ENCODE measurements at regions not wholly inside any gene's neighbourhood (a gene's known extent, or its start where the extent isn't known, plus 50 kb on each side); places are given as distances from the start of the nearest gene placed in this dataset.
"Not testable (repeated sequence)": the region's sequence is repeated elsewhere in the genome, so short reads cannot be mapped to it uniquely, and the experiment has no call there.

DNA sequence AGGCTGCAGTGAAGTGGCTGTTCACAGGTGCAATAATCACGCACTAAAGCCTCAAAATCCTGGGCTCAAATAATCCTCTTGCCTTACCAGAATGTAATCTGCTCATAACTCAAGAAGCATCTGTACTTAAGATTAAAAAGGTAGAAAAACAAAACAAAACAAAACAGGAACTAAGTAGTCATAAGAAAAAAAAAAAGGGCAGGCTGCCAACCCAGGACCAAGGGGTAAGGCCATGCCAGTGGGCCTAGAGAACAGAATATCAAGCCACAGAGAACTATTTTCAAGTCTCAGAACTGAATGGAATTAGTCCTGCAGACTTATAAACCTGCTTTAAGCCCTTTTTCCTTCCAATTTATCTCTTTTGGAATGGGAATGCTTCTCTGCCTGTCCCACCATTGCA is 64.8 kb upstream of the TBC1D3K start:
- no peak for DNase-seq (ENCODE audit: low read depth)

DNA sequence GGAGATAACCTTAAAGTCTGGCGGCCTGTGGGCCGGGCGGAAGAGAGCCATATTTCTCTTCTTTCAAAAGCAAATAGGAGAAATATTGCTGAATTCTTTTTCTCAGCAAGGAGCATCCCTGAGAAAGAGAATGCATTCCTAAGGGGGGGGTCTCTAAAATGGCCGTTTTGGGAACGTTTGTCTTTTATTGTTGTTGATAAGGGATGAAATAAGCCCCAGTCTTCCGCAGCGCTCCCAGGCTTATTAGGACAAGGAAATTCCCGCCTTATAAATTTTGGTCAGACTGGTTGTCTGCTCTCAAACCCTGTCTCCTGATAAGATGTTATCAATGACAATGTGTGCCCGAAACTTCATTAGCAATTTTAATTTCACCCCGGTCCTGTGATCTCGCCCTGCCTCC is 65.8 kb upstream of the TBC1D3K start:
- DNase-seq (ENCODE audit: low read depth): not testable (repeated sequence)

DNA sequence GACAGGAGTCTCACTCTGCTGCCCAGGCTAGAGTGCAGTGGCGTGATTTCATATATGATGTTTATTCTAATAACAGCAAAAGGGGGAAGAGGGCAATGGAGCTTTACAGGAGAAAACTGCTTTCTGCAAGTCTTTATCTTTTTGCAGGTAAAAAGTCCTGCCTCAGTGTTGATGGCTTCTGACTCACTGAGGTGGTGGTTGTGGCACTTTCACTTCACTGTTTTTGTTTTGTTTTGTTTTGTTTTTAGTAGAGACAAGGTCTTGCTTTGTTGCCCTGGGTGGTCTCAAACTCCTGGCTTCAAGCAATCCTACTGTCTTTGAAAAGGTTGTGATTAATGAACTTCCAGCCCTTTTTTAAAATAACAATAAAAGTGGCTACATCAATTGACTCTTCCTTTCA is 68.0 kb upstream of the TBC1D3K start:
- no peak for DNase-seq (ENCODE audit: low read depth)

DNA sequence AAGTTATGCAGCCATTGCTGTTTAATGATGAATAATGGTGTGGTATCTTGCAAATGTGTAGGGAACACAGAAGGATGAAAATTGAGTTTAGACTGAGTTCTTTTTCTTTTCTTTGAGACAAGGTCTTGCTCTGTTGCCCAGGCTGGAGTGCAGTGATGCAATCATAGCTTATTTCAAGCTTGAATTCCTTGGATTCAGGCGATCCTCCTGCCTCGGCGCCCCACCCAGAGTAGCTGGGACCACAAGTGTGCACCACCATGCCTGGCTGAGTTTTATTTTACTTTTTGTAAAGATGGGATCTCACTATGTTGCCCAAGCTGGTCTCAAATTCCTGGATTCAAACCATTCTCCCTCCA is 74.6 kb upstream of the TBC1D3K start:
- no peak for DNase-seq (ENCODE audit: low read depth)

DNA sequence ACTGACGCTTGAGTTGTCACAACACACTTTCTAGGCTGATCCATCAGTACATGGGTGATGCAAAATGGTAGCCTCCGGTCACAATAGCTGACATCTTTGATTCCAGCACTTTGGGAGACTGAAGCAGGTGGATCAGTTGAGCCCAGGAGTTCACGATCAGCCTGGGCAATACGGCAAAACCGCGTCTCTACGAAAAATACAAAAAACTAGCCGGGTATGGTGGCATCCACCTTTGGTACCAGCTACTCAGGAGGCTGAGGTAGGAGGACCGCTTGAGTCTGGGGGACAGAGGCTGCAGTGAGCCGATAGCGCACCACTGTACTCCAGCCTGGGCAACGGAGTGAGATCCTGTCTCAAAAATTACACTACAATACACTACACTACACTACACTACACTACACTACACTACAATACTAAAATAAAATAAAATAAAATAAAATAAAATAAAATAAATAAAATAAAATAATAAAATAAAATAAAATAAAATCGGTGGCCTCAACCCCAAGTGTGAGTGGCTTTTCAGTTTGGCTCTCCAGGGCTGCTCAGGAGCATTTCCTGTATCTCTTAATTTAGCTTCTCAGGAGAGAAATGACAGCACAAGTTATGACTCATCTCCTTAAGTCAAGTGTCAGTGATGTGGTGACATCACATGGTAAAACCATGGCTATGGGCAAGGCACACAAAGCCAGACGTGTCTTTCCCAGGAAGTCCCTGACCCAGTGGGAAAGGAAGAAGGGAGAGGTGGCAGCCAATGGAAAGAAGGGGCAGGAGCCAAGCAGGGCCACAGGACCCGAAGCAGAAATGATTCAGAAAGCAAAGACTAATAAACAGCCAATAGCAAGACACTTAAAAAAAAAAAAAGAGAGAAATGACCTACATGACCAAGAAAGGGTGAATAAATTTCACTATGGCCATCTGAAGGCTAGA is 75.3 kb upstream of the TBC1D3K start:
- no peak for DNase-seq (ENCODE audit: low read depth)

DNA sequence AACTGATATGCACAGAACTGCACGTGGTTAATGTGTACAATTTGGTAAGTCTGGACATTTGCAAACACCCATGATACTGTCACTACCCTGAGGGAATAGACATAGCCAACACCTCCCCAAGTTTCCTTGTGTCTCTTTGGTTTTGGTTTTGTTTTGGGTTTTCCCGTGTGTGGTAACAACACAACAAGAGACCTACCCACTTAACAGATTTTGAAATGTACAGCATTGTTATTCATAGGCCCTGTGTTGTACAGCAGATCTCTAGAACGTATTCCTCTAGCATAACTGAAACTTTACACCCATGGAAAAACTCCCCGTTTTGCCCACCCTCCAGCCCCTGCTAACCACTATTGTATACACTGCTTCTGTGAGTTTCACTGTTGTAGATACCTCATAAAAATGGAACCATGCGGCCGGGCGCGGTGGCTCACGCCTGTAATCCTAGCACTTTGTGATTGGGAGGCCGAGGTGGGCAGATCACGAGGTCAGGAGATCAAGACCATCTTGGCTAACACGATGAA is 76.3 kb upstream of the TBC1D3K start:
- no peak for DNase-seq (ENCODE audit: low read depth)

DNA sequence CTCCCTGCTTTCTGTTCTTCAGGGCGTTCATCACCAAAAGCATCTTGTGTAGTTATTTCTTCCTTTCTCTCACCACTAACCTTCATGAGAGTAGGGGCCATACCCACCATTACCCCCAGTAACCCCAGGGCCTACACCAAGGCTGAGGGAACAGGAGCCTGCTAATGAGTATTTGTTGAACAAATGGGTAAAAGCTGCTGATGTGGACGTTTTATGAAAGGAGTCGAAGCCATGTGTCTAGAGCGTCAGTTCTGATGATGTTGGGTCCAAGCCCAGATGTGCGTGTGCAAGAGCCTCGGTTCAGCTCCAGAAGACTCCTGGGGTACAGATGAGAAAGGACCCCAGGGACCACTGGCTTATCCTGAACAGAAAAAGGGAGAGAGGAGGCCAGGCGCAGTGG is 77.1 kb upstream of the TBC1D3K start:
- DNase-seq (ENCODE audit: low read depth): no peak

DNA sequence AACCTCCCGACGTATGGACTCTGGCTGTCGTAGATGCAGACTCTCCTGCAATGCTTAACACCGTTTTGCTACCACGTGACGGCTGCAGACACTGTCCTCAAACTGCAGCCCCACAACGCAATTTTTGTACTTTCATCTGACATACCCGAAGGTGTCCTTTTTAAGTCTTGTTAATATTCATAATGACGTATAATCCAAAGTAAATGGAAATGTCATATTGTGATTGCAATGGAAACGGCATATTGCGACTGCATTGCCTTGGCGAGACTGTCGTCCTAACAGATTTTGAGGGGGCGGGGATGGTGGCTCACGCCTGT is 79.3 kb upstream of the TBC1D3K start:
- DNase-seq (ENCODE audit: low read depth): no peak

DNA sequence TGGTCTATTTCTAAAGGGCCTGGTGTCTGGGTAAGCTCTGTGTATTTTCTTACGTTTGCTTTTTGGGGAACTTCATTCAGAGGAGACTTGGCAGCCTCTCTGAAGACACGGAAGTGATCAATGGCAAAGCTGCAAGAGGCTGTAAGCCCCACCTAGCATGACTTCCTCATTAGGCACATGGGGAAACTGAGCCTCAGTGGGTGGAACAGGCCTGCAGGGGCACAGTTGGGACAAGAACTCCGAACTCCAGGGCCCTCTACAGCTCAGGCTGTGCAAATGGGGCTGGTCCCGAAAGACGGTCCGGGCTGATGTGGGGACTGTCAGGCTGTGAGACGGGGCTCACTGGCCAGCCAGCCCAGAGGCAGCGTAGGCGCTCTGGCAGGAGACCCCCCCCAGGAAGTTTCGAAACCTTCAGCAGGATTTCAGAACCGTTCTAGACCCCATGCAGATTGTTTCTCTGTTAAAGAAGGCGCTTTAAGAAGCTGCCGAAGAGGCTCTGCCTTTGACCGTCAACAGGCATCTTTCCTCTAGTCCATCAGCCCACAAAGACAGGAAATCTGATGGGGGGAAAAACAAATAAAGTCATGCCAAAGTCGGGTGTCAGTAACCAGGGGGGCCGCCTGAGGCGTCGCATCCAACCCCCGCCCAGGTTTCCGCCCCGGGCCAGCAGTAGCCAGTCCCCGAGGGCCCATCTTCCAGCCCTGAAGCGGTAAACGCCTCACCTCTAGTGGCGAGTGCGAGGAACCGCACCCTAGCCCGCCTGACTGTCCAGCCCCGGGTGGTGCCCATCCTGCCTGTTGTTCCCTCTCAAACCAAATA is 79.8 kb upstream of the TBC1D3K start:
- peak; percentile 30 for DNase-seq (ENCODE audit: low read depth)

DNA sequence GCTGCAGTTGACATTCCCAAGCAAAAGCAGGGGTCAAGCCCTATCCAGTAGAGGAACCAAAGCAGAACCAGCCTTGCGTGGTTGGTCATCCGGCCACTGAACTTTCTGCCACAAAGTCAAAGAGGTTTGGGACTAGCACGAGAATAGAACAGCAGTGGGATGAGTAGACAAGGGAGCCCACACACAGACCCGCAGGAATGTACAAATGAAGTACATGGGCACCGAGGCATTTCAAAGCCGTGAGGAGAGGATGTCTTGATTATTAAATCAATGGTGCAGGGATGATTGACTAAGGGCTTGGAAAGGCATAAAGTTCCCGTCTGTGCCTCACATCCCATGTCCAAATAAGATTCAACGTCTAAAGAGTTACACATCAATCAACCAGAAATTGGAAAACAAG is 81.8 kb upstream of the TBC1D3K start:
- no peak for DNase-seq (ENCODE audit: low read depth)

DNA sequence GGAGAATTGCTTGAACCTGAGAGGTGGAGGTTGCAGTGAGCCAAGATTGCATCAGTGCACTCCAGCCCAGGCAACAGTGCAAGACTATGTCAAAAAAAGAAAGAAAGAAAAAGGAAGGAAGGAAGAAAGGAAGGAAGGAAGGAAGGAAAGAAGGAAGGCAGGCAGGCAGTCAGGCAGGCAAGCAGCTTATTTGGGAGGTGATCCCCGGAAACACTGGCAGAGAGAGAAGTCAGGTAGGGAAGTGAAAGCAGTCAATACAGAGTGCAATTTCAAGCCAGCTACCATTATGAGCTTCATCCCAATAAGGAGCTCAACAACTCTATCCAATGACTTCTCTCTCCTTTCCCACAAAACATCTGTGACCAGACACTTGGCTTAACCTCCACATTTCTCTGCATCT is 83.0 kb upstream of the TBC1D3K start:
- DNase-seq (ENCODE audit: low read depth): no peak

DNA sequence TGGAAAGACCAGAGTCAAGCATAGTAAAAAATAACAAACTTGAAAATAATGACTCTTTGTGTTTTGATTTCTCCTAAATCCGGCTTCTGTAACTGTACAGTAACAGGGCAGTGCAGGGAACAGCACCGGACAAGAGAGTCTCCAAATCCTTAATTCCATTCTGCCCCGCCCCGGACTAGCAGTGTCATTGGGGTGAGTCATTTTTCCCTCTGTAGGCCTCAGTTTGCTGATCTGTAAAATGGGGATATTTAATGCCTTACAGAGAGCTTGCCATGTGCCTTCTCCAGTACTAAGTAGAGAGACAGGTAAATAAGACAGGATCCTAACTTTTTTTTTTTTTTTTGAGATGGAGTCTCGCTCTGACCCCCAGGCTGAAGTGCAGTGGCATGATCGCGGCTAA is 83.6 kb upstream of the TBC1D3K start:
- no peak for DNase-seq (ENCODE audit: low read depth)

DNA sequence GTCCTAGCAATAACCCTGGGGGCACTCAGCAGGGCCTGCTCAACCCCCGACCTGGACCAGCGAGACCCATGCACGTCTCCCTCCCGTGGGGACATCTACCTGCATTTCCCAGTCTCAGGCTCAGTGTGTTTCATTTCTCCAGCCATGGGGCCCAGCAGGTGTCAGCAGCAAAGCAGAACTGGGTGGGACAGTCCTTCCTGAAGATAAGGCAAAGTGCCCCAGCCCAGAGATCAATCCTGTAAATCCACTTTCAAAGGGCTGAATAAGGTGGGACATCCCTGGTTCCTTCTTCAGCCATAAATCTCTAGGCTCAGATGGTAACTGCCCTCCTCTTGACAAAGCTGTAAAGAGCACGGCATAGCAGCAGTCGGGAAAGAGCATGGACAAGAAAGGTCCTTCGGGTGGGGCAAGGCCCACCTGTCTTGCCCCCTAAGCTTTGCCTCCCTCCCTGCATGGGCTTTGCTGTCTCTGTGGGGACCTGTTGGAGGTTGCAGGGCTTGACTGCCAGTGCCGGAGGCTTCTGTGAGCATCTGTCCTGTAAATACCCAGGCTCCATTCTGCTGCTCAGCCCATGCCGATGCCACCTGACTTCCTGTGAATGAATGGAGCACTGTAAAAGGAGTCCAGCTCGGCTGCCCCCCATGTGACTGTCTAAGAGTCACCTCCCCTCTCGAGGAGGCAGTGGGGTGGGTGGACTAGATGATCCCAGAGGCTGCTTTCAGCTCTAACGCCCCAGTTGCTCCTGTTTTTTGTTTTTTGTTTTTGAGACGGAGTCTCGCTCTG is 84.8 kb upstream of the TBC1D3K start:
- DNase-seq (ENCODE audit: low read depth): no peak

DNA sequence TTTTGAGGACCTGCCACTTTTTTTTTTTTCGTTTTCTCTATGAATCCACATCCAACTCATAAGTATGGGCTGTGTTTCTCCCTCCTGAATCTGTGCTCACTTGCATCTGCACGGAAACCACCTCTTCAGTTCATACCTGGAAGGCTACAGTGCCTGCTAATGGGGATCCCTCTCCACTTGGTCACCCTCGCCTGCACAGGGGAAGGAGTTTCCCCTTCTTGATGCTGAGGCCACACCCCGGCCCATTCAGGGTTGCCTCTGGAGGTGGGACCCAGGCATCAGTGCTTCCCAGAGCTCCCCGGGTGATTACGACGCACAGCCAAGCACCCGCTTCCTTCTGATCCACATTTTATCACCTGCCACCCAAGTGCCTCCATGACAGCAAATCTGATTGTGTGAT is 85.9 kb upstream of the TBC1D3K start:
- no peak for DNase-seq (ENCODE audit: low read depth)

DNA sequence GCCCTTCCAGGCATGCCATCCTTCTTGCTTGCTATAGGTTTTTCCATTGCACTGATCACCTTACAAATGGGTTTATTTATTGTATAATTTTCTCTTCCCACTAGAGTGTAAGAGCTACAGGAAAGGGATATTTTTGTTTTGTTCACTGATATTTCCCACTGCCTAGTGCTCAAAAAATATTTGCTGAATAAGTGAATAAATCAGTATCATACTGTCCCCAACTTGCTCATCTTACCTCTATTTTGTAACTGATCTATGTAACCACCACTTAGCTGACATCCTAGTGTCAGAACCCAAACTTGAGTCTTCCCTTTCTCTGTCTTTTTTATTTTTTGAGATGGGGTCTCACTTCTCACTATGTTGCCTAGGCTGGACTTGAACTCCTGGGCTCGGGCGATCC is 87.6 kb upstream of the TBC1D3K start:
- DNase-seq (ENCODE audit: low read depth): no peak

DNA sequence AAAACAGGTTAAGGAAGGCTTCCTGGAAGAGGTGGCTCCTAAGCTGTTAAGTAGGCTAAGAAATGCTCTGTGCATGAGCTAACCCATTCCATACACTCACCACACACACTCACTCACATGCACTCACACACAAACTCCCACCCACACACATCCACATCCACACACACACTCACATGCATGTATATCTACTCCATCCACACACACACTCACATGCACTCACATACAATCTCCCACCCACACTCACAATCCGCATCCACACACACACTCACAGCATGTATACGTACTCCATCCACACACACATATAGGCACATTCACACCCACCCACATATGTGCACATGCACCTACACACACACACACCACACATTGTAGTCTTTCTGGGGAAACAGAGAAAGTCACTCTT is 89.3 kb upstream of the HNF1B start:
- no peak for DNase-seq (ENCODE audit: low read depth)

DNA sequence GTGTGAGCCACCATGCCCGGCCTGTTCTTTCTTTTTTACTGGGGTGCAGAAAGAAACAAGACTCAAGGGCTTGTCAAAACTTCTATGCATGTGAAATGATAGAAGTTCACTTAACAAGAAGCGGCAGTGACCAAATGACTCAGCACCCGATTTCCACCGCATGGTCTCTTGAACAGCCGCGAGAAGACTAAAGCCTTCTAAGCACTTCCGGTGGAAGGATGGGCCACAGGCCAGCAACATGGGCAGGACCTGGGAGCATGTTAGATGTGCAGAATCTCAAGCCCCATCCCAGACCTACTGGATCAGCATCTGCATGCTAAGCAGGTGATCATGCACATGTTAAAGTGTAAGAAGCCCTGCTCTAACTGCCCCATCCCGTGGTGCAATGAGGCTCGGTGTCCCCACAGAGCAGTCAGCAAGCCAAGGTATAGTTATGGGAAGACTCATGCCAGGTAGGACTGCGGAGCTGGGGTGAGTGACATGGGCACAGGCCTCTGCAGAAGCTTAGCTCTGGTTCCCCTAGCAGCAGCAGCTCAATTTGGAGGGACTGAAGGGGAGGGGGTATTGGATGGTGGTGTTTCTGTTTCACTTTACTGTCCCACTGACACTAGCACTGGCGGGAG is 88.5 kb upstream of the HNF1B start:
- no peak for DNase-seq (ENCODE audit: low read depth)

DNA sequence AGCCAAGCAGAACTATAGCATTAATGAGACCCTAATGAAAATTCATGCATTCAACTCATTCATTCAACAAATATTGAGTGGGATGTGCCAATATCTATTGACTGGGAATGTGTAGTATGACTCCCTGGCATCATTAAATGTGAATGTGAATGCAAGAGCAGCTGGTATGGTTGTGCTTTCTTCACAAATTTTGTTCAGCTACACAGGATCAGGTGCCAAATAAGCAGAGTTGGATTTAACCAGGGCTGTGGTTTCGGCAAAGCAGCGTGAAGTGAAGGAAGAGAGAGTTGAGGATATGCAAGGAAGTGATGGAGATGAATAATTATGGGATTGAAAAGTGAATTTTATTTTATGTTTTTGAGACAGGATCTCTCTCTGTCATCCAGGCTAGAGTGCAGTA is 87.1 kb upstream of the HNF1B start:
- DNase-seq (ENCODE audit: low read depth): no peak

DNA sequence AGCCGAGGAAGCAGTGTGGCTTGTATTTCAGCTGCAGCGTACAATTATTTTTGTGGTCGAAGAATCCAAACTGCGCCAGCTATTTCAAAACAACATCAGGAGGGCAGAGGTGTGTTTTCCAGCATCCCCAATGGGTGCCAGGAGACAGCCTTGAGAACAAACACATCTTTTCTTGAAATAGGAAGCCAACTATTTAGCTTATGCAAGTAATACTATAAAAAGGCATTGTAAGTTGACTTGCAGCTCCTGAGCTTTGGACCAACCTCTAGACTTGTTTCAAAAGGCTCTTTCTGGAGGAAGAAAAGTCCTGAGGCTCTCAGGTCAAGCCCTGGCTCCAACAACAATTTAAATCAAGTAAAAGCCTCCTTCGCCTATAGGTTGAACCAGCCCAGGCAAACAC is 86.6 kb upstream of the HNF1B start:
- DNase-seq (ENCODE audit: low read depth): no peak

DNA sequence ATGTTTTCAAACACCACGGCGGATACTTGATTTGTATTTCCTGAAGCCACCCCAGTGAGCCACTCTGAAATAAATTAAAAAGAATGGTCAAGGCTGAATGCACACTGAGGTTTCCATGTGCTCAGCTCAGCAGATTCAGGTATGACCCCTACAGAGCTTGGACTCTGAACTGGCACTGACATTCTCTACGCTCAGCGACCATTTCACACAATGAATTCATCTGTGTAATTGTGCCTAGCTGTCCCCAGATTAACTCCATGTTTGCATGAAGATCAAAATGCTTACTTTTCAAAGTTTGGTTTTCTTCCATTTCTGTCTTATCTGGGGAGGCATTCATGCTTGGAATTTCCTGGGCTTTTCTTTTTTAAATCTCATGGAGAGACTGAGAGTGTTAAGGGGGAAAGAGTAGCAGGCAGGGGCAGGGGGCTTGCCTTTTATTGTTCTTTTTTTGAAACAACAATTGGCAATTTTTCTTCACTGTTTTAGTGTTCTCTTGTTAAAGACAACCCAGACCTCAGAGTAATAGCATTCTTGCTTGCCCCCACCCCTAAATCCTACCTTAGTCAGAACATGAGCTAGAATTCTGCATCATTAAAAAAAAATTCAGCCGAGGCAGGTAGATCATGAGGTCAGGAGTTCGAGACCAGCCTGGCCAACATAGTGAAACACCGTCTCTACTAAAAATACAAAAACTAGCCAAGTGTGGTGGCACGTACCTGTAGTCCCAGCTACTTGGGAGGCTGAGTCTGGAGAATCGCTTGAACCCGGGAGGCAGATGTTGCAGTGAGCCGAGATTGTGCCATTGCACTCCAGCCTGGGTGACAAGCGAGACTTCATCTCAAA is 85.5 kb upstream of the HNF1B start:
- DNase-seq (ENCODE audit: low read depth): no peak

DNA sequence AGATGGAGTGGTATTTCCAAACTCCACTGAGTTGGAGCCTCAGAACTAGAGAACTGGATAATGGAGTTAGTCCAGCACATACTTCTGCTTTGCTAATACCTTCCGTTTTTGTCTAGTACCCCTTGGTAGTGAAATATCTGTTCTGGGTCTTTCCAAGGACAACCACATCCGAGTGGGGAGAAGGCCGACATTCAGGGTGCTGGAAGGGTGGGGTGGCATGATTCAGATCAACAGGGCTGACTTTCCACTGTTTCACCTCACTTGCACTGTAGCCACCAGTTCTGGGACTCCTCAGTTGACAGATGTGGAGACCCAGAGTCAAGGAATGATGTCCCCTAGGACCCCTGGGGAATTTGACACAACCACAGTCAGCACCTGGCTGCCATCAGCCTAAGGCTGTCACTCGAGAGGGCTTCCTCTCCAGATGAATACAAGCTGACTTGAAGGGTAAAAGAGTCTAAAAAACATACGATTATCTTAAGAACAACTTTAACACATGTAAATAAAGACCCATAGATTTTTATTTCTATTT is 84.8 kb upstream of the HNF1B start:
- DNase-seq (ENCODE audit: low read depth): no peak
